ENCODE measurements at regions not wholly inside any gene's neighbourhood (a gene's known extent, or its start where the extent isn't known, plus 50 kb on each side); places are given as distances from the start of the nearest gene placed in this dataset.
A peak's percentile ranks its signal among the peaks of the same experiment; 100 is the strongest.
"Not testable (repeated sequence)": the region's sequence is repeated elsewhere in the genome, so short reads cannot be mapped to it uniquely, and the experiment has no call there.

- H3K9me3 ChIP-seq (ENCODE audit: control insufficient read depth in 3 of 3, low read length in 3 of 3) = peaks cover 3 to 28% (median 20%) of the 10 kb centered on the region in 3 donors
- not testable (repeated sequence) for H3K9ac ChIP-seq (ENCODE audit: low read depth in 1 of 3, low read length in 3 of 3); H3K27me3 ChIP-seq (ENCODE audit: control insufficient read depth in 3 of 3, insufficient read depth in 3 of 3, low read length in 3 of 3); H3K4me1 ChIP-seq (ENCODE audit: control insufficient read depth in 3 of 3, insufficient read depth in 3 of 3, low read length in 3 of 3); H3K36me3 ChIP-seq (ENCODE audit: control insufficient read depth in 3 of 3, insufficient read depth in 3 of 3, low read length in 3 of 3); H3K27ac ChIP-seq (ENCODE audit: low read depth, low read length)
- peak overlapping the region in 1 of 3 donors; percentile 19 for H3K4me3 ChIP-seq (ENCODE audit: low read length in 3 of 3)
These were observed 357.3 kb upstream of the WSB1 start for GRCh38 chr17:26936645-26937044.

- not testable (repeated sequence) for H3K4me1 ChIP-seq (ENCODE audit: control insufficient read depth in 3 of 3, insufficient read depth in 3 of 3, low read length in 3 of 3); H3K27ac ChIP-seq (ENCODE audit: low read depth, low read length); H3K9ac ChIP-seq (ENCODE audit: low read depth in 1 of 3, low read length in 3 of 3); H3K36me3 ChIP-seq (ENCODE audit: control insufficient read depth in 3 of 3, insufficient read depth in 3 of 3, low read length in 3 of 3); H3K27me3 ChIP-seq (ENCODE audit: control insufficient read depth in 3 of 3, insufficient read depth in 3 of 3, low read length in 3 of 3)
- Histone ChIP-seq H3K9me3 (ENCODE audit: control insufficient read depth in 3 of 3, low read length in 3 of 3) (peaks cover 3 to 28% (median 20%) of the 10 kb centered on the region in 3 donors), H3K4me3 (ENCODE audit: low read length in 3 of 3) (peak overlapping the region in 1 of 3 donors; percentile 51)
These were observed 356.1 kb upstream of the WSB1 start for GRCh38 chr17:26937750-26938322.

- H3K9me3 ChIP-seq (ENCODE audit: control insufficient read depth in 3 of 3, low read length in 3 of 3) = peaks cover 3 to 28% (median 20%) of the 10 kb centered on the region in 3 donors
- not testable (repeated sequence) for H3K4me1 ChIP-seq (ENCODE audit: control insufficient read depth in 3 of 3, insufficient read depth in 3 of 3, low read length in 3 of 3); H3K27ac ChIP-seq (ENCODE audit: low read depth, low read length); H3K4me3 ChIP-seq (ENCODE audit: low read length in 3 of 3); H3K9ac ChIP-seq (ENCODE audit: low read depth in 1 of 3, low read length in 3 of 3); H3K36me3 ChIP-seq (ENCODE audit: control insufficient read depth in 3 of 3, insufficient read depth in 3 of 3, low read length in 3 of 3); H3K27me3 ChIP-seq (ENCODE audit: control insufficient read depth in 3 of 3, insufficient read depth in 3 of 3, low read length in 3 of 3)
These were observed 354.2 kb upstream of the WSB1 start for GRCh38 chr17:26939755-26940154.

- H3K9me3 ChIP-seq (ENCODE audit: control insufficient read depth in 3 of 3, low read length in 3 of 3) = peaks cover 3 to 28% (median 20%) of the 10 kb centered on the region in 3 donors
- not testable (repeated sequence) for H3K36me3 ChIP-seq (ENCODE audit: control insufficient read depth in 3 of 3, insufficient read depth in 3 of 3, low read length in 3 of 3); H3K27ac ChIP-seq (ENCODE audit: low read depth, low read length); H3K27me3 ChIP-seq (ENCODE audit: control insufficient read depth in 3 of 3, insufficient read depth in 3 of 3, low read length in 3 of 3); H3K9ac ChIP-seq (ENCODE audit: low read depth in 1 of 3, low read length in 3 of 3); H3K4me3 ChIP-seq (ENCODE audit: low read length in 3 of 3); H3K4me1 ChIP-seq (ENCODE audit: control insufficient read depth in 3 of 3, insufficient read depth in 3 of 3, low read length in 3 of 3)
These were observed 353.3 kb upstream of the WSB1 start for GRCh38 chr17:26940587-26940986.

- Histone ChIP-seq H3K36me3 (ENCODE audit: control insufficient read depth in 3 of 3, insufficient read depth in 3 of 3, low read length in 3 of 3) (no peaks in the 10 kb centered on the region), H3K27me3 (ENCODE audit: control insufficient read depth in 3 of 3, insufficient read depth in 3 of 3, low read length in 3 of 3) (peaks cover 0 to 13% (median 4%) of the 10 kb centered on the region in 3 donors), H3K9ac (ENCODE audit: low read depth in 1 of 3, low read length in 3 of 3) (no peak overlapping the region), H3K9me3 (ENCODE audit: control insufficient read depth in 3 of 3, low read length in 3 of 3) (no peaks in the 10 kb centered on the region), H3K4me3 (ENCODE audit: low read length in 3 of 3) (no peak overlapping the region), H3K27ac (ENCODE audit: low read depth, low read length) (no peak overlapping the region), H3K4me1 (ENCODE audit: control insufficient read depth in 3 of 3, insufficient read depth in 3 of 3, low read length in 3 of 3) (no peaks in the 10 kb centered on the region)
These were observed 331.4 kb upstream of the WSB1 start for GRCh38 chr17:26962255-26963162.

GRCh38 chr17:26963163-26963503 is 330.8 kb upstream of the WSB1 start:
- no peak overlapping the region for H3K4me3 ChIP-seq (ENCODE audit: low read length in 3 of 3)
- H3K9ac ChIP-seq (ENCODE audit: low read depth in 1 of 3, low read length in 3 of 3) = no peak overlapping the region
- H3K4me1 ChIP-seq (ENCODE audit: control insufficient read depth in 3 of 3, insufficient read depth in 3 of 3, low read length in 3 of 3) = no peaks in the 10 kb centered on the region
- H3K27ac ChIP-seq (ENCODE audit: low read depth, low read length) = no peak overlapping the region
- H3K27me3 ChIP-seq (ENCODE audit: control insufficient read depth in 3 of 3, insufficient read depth in 3 of 3, low read length in 3 of 3) = peaks cover 0 to 13% (median 4%) of the 10 kb centered on the region in 3 donors
- H3K36me3 ChIP-seq (ENCODE audit: control insufficient read depth in 3 of 3, insufficient read depth in 3 of 3, low read length in 3 of 3) = no peaks in the 10 kb centered on the region
- no peaks in the 10 kb centered on the region for H3K9me3 ChIP-seq (ENCODE audit: control insufficient read depth in 3 of 3, low read length in 3 of 3)

- not testable (repeated sequence) for H3K4me1 ChIP-seq (ENCODE audit: control insufficient read depth in 3 of 3, insufficient read depth in 3 of 3, low read length in 3 of 3); H3K9me3 ChIP-seq (ENCODE audit: control insufficient read depth in 3 of 3, low read length in 3 of 3); H3K9ac ChIP-seq (ENCODE audit: low read depth in 1 of 3, low read length in 3 of 3); H3K27ac ChIP-seq (ENCODE audit: low read depth, low read length); H3K4me3 ChIP-seq (ENCODE audit: low read length in 3 of 3); H3K36me3 ChIP-seq (ENCODE audit: control insufficient read depth in 3 of 3, insufficient read depth in 3 of 3, low read length in 3 of 3)
- H3K27me3 ChIP-seq (ENCODE audit: control insufficient read depth in 3 of 3, insufficient read depth in 3 of 3, low read length in 3 of 3) = peaks cover 0 to 13% (median 4%) of the 10 kb centered on the region in 3 donors
These were observed 327.9 kb upstream of the WSB1 start for GRCh38 chr17:26965898-26966624.

GRCh38 chr17:26966625-26967179 is 327.2 kb upstream of the WSB1 start:
- H3K9ac ChIP-seq (ENCODE audit: low read depth in 1 of 3, low read length in 3 of 3); H3K36me3 ChIP-seq (ENCODE audit: control insufficient read depth in 3 of 3, insufficient read depth in 3 of 3, low read length in 3 of 3); H3K4me1 ChIP-seq (ENCODE audit: control insufficient read depth in 3 of 3, insufficient read depth in 3 of 3, low read length in 3 of 3); H3K27ac ChIP-seq (ENCODE audit: low read depth, low read length); H3K9me3 ChIP-seq (ENCODE audit: control insufficient read depth in 3 of 3, low read length in 3 of 3); H3K4me3 ChIP-seq (ENCODE audit: low read length in 3 of 3): not testable (repeated sequence)
- H3K27me3 ChIP-seq (ENCODE audit: control insufficient read depth in 3 of 3, insufficient read depth in 3 of 3, low read length in 3 of 3) = peaks cover 0 to 13% (median 4%) of the 10 kb centered on the region in 3 donors

- not testable (repeated sequence) for H3K4me1 ChIP-seq (ENCODE audit: control insufficient read depth in 3 of 3, insufficient read depth in 3 of 3, low read length in 3 of 3); H3K9ac ChIP-seq (ENCODE audit: low read depth in 1 of 3, low read length in 3 of 3); H3K27me3 ChIP-seq (ENCODE audit: control insufficient read depth in 3 of 3, insufficient read depth in 3 of 3, low read length in 3 of 3); H3K36me3 ChIP-seq (ENCODE audit: control insufficient read depth in 3 of 3, insufficient read depth in 3 of 3, low read length in 3 of 3); H3K9me3 ChIP-seq (ENCODE audit: control insufficient read depth in 3 of 3, low read length in 3 of 3); H3K27ac ChIP-seq (ENCODE audit: low read depth, low read length); H3K4me3 ChIP-seq (ENCODE audit: low read length in 3 of 3)
These were observed 312.0 kb upstream of the WSB1 start for GRCh38 chr17:26981845-26982425.

Data from skeletal muscle tissue (tissue), 3 donors.